GM18505 (cell line): ENCODE measurements at regions not wholly inside any gene's neighbourhood (a gene's known extent, or its start where the extent isn't known, plus 50 kb on each side); places are given as distances from the start of the nearest gene placed in this dataset.

Experiments
- ATAC-seq: cut with Tn5 transposase; IDR thresholded peaks from one replicate; pipeline ENCODE4 v1.9.1; 2021; ENCODE audit not compliant: unreplicated experiment
- POLR2A ChIP-seq: IDR thresholded peaks from 4 replicates; pipeline ENCODE4 v1.6.1; 2011; ENCODE audit warnings: borderline replicate concordance; ENCODE audit not compliant: insufficient read depth, insufficient read length; ENCODE audit errors: extremely low read depth

DNA sequence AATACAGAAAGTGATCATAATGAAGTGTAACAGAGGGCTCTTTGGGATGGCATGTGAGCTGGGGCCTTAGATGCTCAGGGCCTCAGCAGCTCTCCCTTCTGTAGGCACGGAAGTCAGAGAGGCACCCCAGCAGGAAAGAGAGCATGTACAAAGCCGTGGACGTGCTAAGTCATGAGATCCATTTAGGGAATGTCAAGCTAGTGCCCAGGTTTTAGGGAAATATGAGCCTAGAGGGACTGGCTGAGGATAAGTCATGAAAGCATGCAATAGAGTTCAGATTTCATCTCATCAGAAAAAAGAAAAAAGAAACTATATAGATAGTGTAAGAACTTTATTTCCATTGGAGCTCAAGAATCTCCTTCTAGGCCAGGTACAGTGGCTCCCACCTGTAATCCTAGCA is 379.5 kb upstream of the KLF4 start:
- TF ChIP-seq POLR2A = no peak
- no peak for ATAC-seq

DNA sequence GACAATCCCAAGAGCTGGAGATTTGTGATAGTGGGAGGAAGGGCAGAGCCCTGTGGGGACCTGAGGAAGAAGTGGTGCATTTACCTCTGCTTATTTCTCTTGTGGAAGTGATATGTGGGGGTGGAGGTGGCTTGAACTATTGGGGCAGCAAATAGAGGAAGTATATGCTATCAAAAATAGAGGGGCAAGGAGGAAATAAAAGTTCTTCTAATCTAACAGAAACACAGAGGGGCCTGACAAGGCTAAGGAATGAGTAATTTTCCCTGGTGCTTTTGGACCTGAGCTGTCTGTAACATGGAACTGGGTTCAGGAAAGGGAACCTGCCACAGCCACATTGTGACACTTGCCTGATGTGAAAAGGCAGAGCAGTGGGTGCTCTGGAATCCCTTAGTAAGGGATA is 378.6 kb upstream of the KLF4 start:
- no peak for ATAC-seq
- no peak for TF ChIP-seq POLR2A

DNA sequence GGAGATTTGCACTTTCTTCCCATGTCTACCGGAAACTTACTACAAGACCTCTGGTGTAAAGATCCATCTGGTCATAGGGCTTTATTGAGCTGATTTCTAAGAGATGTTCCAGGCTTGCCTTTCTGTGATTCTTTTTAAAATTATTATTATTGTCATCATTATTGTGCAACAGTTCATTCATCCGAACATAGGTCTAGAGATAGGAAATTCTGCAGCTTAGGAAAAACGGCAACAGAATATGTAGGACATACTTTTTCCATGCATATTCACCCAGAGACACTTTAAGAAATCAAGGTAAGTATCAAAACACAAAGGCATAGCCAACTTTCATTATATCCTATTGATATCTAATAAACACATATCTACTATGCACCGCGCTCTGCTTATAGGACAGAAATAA is 378.2 kb upstream of the KLF4 start:
- TF ChIP-seq POLR2A = no peak
- ATAC-seq = no peak

DNA sequence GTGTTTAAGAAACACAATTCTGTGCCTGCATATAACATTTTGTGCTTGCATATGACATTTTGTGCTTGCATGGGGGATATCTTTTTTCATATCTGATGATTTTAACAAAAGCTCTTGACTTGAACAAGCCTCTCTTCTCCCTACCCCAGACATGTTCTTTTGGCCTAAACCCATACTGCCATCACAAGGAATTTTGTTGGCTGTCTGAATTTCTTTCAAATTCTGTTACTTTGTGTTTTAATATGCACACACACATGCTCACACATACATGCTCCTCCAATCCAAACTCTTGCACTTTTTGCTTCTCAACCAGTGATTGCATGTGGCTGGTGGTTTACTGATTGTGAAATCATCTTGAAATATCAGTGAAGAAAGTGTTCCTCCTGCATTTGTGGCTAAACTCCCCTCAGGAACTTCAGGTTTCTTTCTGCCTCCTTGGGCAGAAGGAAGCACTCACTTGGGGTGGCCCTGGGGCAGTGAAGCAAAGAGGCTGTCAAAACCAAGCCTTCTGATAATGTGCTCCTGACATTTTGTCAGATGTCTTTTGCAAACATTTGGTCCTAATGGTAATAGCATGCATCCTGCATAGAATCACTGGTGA is 377.2 kb upstream of the KLF4 start:
- no peak for TF ChIP-seq POLR2A
- ATAC-seq = no peak

DNA sequence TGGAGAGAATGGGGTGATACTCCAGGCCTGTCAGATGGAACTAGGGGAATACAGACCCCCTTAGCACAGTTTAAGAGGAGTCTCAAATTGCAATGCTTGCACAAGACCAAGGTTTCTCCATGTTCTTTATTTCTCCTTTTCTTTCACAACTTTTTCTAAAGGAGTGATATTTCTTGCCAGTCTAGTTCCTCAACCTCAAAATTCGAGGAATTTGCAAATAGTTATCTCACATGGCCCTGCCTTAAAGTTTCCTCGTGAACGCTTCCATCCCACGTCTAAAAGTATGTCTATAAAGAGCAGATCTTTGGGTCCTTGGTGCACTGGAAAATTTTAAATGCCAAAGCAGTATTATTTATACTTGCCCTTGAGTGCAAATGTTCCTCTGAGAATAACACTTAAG is 373.8 kb upstream of the KLF4 start:
- no peak for ATAC-seq
- TF ChIP-seq POLR2A = no peak

DNA sequence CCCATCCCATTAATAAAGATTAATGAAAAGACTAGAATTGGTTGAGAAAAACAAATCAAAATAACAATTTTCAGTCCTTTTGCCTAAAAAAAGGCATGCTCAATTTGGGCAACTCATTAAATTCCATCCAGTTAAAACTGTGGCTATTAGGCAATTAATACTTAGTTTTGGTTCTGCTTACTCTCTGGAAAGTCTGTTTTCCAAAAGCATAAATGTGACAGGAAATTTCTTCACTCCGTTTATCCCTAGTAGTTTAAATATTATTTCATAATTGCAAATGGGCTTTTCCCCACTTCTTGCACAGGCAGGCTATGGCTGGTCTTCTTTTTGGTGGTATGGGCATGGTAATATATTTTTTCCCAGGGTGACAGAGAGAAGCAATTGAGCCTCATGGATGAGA is 373.3 kb upstream of the KLF4 start:
- ATAC-seq = no peak
- no peak for TF ChIP-seq POLR2A

DNA sequence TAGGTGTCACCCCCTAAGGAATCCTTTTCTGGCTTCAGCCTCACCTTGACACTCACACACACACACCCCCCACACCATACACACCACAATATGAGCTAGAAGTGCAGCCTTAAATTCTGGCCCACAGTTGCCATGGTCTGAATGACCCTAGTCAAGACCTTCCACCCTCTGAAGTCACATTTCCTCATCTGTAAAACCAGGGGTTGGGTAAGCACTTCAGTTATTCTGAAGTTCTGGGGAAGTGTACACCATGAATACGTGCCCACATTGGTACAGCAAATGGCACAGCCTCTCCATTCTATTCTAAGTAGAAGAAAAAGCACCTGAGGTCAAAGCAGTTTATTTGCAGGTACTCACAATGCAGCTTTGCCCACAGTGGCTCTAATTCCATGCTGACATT is 372.8 kb upstream of the KLF4 start:
- no peak for ATAC-seq
- no peak for TF ChIP-seq POLR2A

DNA sequence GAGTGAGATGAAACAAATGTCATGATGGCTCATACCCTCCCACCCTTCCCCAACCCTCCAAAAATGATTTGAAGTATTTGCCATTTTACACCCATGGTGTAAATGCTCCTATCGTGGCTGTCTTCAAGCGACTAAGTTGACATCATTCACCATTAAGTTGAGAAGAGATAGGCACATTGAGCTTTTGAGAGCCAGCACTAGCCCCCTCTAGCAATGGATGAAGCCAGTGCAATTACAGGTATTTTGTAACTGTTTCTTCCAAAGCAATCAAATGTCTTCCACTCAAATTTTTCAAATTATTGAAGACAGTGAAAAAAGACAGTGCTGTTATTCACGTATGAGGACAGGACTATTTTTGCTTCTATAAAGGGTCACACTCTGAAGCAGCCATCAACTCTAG is 371.5 kb upstream of the KLF4 start:
- TF ChIP-seq POLR2A = no peak
- no peak for ATAC-seq

DNA sequence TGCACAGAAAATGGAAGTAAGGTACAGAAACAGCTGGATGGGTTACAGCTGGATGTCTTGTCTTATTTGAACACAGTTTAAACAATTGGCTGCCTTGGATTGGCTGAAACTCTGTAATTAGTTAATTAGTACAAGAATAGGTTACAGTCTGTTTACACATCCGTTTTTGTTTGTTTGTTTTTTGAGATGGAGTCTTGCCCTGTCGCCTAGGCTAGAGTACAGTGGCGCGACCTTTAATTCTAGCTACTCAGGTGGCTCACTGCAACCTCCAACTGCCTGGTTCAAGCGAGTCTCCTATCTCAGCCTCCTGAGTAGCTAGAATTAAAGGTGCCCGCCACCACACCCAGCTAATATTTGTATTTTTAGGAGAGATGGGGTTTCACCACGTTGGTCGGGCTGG is 368.7 kb upstream of the KLF4 start:
- no peak for ATAC-seq
- no peak for TF ChIP-seq POLR2A

DNA sequence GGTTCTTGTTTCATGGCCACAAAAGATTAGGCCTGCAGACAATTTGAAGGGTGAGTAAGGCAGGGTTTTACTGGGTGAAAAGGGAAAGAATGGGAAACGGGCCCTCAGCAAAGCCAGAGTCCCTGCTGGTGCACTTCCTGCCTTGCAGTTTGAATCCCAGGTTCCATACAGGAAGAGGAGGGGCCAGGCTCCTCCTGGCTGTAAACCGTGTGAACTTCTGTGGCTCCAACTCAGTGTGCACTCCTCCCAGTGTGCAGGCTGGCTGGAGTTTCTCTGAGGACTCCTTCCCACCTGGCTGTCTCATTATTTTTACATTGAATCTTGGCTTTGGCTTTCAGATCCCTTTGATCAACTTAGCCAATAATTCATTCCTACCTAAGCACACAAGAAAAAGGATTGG is 367.1 kb upstream of the KLF4 start:
- TF ChIP-seq POLR2A = no peak
- ATAC-seq = no peak

DNA sequence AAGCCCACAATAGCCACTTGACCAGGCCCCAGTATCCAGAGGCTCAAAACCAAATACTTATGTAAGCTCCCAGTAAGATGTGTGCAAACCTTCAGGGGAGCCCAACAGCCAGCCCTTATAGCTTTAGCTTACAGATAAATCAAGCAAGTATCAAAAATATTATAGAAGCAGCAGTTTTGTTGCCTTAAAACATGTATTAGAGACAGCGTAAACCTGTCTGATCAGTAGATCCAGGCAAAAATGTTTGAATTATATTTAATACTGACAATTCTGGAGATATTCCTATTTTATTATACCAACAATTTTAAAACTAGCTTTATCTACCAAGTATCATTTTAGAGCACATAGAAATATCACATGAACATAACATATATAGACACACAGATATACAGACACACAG is 365.6 kb upstream of the KLF4 start:
- no peak for ATAC-seq
- no peak for TF ChIP-seq POLR2A

DNA sequence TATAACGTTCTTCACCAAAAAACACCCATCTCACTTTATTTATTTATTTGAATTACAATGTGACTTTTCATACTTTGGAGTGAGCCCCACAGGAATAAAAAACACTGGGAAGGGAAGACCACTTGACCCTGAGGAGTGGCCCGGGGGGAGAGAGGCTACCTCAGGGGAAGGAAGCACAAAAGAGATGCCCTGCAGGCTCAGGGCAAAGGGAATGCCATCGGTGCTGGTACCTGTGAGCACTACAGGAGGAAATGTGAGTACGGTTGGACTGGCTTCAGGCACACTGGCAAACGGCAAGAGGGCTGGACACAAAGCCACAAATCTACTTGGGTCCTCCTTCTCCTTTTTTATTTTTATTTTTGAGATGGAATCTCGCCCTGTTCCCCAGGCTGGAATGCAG is 363.9 kb upstream of the KLF4 start:
- TF ChIP-seq POLR2A = no peak
- no peak for ATAC-seq

DNA sequence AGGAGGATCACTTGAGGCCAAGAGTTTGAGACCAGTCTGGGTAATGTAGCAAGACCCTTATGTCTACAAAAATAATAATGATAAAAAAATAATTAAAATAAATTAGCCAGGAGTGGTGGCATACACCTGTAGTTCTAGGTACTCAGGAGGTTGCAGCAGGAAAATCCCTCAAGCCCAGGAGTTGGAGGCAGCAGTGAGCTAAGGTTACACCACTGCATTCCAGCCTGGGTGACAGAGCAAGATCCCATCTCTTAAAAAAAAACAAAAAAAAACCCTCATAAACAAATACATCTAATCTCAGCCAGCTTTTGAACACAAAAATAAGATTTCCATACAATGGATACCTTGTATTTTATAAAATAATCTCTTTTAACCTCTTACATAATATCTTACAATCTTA is 363.3 kb upstream of the KLF4 start:
- no peak for TF ChIP-seq POLR2A
- no peak for ATAC-seq

DNA sequence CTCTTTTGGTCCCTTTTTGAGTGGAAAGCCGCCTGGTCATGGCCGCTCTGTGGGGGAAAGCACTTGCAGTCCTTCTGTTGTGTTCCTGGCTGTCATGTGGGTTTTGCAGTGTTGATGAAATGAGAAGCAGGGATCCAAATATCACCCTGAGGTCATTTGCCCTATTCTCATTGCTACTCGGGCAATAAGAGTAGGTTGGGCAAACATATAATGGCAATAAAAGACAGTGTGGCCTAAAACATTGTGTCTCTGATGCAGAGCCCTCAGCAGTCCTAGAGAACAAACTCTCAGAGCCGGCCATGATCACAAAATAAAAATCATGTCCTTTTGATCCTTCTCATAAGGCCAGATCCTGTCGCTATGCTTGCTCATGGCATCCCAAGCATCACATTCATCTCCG is 361.1 kb upstream of the KLF4 start:
- TF ChIP-seq POLR2A = no peak
- ATAC-seq = no peak

DNA sequence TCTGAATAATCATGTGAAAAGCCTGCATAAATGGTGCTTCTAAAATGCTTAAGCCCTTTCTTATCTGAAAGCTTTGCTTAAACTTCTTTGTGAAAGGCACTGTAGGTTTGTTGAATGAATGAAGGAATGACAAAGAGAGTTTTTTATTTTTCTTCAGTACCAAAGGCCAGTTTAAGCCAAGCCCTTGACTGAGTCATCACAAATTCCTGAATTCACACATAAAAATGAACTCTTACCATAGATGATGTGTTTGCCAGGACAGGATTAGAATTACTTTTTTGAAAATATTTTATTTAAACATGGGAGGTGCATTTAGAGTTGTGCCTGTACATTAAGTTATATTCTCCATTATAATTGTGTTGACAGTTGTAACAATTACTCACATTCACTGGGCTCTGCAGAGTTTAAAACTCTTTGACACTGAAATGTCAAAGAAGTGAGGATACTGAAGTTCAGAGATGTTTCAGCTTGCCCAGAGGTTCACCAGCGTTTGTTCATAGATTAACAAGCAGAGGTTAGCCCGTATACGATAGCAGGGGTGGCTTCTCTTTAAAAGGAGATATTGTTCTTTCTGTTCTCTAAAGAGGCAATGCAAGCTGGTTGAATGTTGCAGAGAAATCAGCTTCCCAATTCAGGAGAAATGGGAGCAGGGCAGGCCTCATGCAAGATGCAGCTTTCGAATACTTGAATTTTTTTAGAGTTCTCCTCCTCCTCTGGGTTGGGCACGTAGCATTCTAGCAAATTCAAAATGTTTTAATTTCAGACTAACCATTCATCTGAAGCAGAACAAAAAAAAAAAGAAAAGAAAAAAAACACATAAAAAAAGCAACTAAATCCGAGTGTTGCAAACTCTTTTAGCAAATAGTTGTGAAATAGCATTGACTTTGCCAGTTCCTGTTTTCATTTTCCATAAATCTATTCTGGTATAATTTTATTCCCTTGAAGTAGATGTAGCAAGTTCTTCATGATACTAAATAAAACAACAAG is 358.7 kb upstream of the KLF4 start:
- no peak for ATAC-seq
- TF ChIP-seq POLR2A = no peak

DNA sequence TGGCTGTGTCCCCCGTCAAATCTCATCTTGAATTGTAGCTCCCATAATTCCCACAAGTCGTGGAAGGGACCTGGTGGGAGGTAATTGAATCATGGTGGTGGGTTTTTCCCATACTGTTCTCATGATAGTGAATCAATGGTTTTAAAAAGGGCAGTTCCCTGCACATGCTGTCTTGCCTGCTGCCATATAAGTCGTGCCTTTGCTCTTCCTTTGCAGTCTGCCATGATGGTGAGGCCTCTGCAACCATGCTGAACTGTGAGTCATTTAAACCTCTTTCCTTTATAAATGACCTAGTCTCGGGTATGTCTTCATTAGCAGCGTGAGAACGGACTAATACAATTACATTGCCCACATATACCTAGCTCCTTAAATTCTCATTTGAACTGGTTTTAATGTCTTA is 353.0 kb upstream of the KLF4 start:
- no peak for TF ChIP-seq POLR2A

More for the DNA sequence above, 353.0 kb upstream of the KLF4 start:
- ATAC-seq = no peak
